BE2C (cell line): ENCODE measurements at regions not wholly inside any gene's neighbourhood (a gene's known extent, or its start where the extent isn't known, plus 50 kb on each side); places are given as distances from the start of the nearest gene placed in this dataset.

ENCODE experiments used
- DNase-seq: peaks from one replicate; pipeline ENCODE4 v3.0.0-alpha.2; 2020
- H3K27me3 ChIP-seq: fragments of 250-450 bp; sonication (Bioruptor Pico); 2 replicates; pipeline ENCODE4 v1.5.1; 2020; ENCODE audit warnings: mild to moderate bottlenecking
- H3K36me3 ChIP-seq: fragments of 250-450 bp; sonication (Bioruptor Pico); 2 replicates; pipeline ENCODE4 v1.5.1; 2020; ENCODE audit warnings: mild to moderate bottlenecking
- H3K4me1 ChIP-seq: fragments of 250-450 bp; sonication (Bioruptor Pico); 2 replicates; pipeline ENCODE4 v1.5.1; 2020
- H3K4me3 ChIP-seq: 2 replicates; pipeline ENCODE4 v1.5.1; 2011; ENCODE audit warnings: low read depth, low read length
- H3K9me3 ChIP-seq: fragments of 250-450 bp; sonication (Bioruptor Pico); 2 replicates; pipeline ENCODE4 v1.5.1; 2020
- CTCF ChIP-seq: IDR thresholded peaks from 2 replicates; pipeline ENCODE4 v1.5.1; 2012; ENCODE audit warnings: mild to moderate bottlenecking, low read depth, low read length

DNA sequence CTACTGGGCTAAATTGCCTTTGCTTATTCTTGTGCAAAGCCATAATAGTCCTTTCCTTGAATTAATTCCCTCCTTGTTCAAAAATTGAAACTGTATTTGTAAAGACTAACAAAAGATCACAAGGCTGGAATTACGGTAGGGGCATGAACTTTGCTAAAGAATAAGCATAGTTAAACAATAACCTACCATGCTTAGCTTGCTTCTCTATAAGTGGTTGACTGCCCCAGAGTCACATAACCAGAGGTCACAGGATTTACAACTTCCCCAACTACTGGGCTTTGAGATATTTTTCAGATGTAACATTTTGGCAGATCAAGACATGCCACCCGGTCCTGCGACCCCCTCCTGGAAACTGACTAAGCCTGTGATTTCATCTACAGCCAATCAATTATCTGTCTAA lies 181.4 kb downstream of the GPAM start:
- no peak for TF ChIP-seq CTCF
- H3K4me3 ChIP-seq: no peak overlapping the region
- H3K36me3 ChIP-seq: no peaks in the 10 kb centered on the region
- no peaks in the 10 kb centered on the region for H3K4me1 ChIP-seq
- H3K9me3 ChIP-seq: no peaks in the 10 kb centered on the region
- DNase-seq: no peak
- H3K27me3 ChIP-seq: no peaks in the 10 kb centered on the region

- Histone ChIP-seq H3K4me1 (no peaks in the 10 kb centered on the region), H3K9me3 (no peaks in the 10 kb centered on the region), H3K27me3 (no peaks in the 10 kb centered on the region), H3K36me3 (no peaks in the 10 kb centered on the region), H3K4me3 (no peak overlapping the region)
- no peak for TF ChIP-seq CTCF
- no peak for DNase-seq
These were observed 179.5 kb downstream of the GPAM start for GRCh38 chr10:112004075-112004474.

GRCh38 chr10:112005044-112005443 lies 178.5 kb downstream of the GPAM start:
- no peak for TF ChIP-seq CTCF
- no peak for DNase-seq
- Histone ChIP-seq H3K27me3 (no peaks in the 10 kb centered on the region), H3K9me3 (no peaks in the 10 kb centered on the region), H3K4me1 (no peaks in the 10 kb centered on the region), H3K4me3 (no peak overlapping the region), H3K36me3 (no peaks in the 10 kb centered on the region)

GRCh38 chr10:112006407-112006806 lies 177.2 kb downstream of the GPAM start:
- Histone ChIP-seq H3K27me3 (no peaks in the 10 kb centered on the region), H3K4me1 (no peaks in the 10 kb centered on the region), H3K9me3 (no peaks in the 10 kb centered on the region), H3K4me3 (no peak overlapping the region), H3K36me3 (no peaks in the 10 kb centered on the region)
- TF ChIP-seq CTCF: no peak
- no peak for DNase-seq

- Histone ChIP-seq H3K36me3 (no peaks in the 10 kb centered on the region), H3K4me1 (no peaks in the 10 kb centered on the region), H3K9me3 (no peaks in the 10 kb centered on the region), H3K4me3 (no peak overlapping the region), H3K27me3 (no peaks in the 10 kb centered on the region)
- no peak for TF ChIP-seq CTCF
- no peak for DNase-seq
These were observed 176.7 kb downstream of the GPAM start for GRCh38 chr10:112006831-112007230.

DNA sequence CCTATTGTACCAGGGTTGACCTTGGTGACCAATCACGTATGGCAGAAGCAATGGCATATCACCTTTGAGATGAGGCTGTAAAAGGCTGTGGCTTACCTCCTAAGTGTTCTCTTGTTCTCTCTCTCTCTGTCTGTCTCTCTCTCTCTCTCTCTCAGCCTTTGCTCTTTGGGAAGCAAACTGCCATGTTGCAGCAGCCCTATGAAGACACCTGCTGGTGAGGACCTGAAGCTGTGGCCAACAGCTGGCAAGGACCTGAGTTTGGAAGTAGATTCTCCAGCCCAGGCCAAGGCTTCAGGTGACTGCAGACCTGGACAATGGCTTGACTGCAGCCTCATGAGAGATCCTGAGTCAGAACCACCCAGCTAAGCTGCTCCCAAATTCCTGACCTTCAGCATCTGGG lies 161.4 kb downstream of the GPAM start:
- H3K4me3 ChIP-seq: no peak overlapping the region
- no peaks in the 10 kb centered on the region for H3K36me3 ChIP-seq
- DNase-seq: no peak
- no peak for TF ChIP-seq CTCF
- H3K4me1 ChIP-seq: no peaks in the 10 kb centered on the region; the same call in none of the 2 replicates
- no peaks in the 10 kb centered on the region for H3K27me3 ChIP-seq
- H3K9me3 ChIP-seq: no peaks in the 10 kb centered on the region
